ENCODE measurements at regions not wholly inside any gene's neighbourhood (a gene's known extent, or its start where the extent isn't known, plus 50 kb on each side); places are given as distances from the start of the nearest gene placed in this dataset.
A peak's percentile ranks its signal among the peaks of the same experiment; 100 is the strongest.

DNA sequence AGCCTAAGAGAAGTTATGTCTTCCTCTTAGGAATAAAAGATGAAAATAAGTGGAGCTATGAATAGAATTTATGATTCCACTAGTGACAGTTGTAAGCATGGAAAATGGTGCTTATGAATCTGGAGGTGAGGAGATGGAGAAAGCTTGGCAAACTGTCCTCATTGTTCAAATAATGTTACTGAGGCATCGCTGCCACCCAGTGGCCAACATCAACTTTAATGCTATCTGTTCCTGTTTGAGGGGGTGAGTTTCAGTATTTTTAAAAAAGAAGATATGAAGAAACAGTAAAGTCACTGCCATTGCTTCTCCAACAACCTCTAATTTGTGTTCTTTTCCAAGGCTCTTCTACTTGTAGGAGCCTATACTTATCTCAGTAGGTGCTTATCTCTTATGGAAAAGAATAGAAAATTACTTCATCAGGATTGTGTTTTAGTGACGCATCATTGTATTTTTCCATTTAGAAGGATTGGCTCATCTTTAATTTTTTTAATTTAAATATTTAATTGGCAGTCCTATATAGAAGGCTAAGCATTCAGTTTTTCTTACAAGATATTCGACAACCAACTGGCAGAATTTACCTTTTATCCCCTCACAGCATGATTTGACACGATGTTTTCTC lies 260.4 kb upstream of the P2RY1 start:
- Histone ChIP-seq H3K27ac (ENCODE audit: low read depth, low read length) (no peak overlapping the region), H3K9ac (ENCODE audit: low read depth in 1 of 2, low read length in 2 of 2) (no peak overlapping the region), H3K4me3 (ENCODE audit: low read depth in 1 of 2, low read length in 2 of 2) (no peak overlapping the region), H3K9me3 (ENCODE audit: control insufficient read depth in 1 of 2, low read length in 2 of 2) (no peaks in the 10 kb centered on the region), H3K36me3 (ENCODE audit: control insufficient read depth in 1 of 2, insufficient read depth in 2 of 2, low read length in 2 of 2) (no peaks in the 10 kb centered on the region), H3K4me1 (ENCODE audit: control insufficient read depth in 1 of 2, insufficient read depth in 2 of 2, low read length in 2 of 2) (no peaks in the 10 kb centered on the region), H3K27me3 (ENCODE audit: control insufficient read depth in 1 of 2, insufficient read depth in 2 of 2, low read length in 2 of 2) (no peaks in the 10 kb centered on the region)

DNA sequence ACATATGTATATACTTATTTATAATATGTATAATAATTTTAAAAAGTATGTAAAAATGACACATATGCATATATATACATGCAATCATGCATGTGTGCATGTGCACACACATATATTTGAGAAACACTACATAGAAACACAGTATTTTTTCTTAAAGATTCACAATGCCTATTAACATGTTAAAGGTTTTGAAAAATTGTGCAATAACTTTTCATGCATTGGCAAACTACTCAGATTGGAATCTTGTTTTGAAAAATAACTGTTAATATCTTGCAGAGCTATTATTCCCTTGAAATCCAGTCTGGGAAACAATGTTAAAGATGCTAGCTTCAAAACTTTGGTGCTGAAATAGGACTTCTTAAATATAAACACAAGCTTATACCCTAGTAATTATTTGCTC lies 256.2 kb upstream of the P2RY1 start:
- H3K4me3 ChIP-seq (ENCODE audit: low read depth in 1 of 2, low read length in 2 of 2) = no peak overlapping the region
- no peaks in the 10 kb centered on the region for H3K9me3 ChIP-seq (ENCODE audit: control insufficient read depth in 1 of 2, low read length in 2 of 2)

DNA sequence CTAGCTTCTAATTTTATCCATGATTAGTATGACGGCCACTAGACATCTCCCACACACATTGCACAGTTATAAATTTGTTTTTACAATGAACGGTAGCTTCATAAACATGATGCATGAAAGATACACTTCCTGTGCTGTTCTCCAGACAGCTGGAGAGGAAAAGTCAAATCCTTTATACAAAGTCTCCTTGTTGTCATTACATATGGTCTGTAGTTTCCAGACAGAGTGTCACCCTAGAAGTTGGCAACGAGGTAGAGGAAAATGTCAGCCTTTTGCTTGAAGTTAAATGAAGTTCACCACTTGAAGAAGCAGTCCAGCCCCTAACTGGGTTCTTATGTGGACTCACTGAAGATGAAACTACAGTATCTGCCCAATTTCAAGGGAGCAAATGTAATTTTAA lies 253.0 kb upstream of the P2RY1 start:
- Histone ChIP-seq H3K9ac (ENCODE audit: low read depth in 1 of 2, low read length in 2 of 2) (no peak overlapping the region), H3K4me1 (ENCODE audit: control insufficient read depth in 1 of 2, insufficient read depth in 2 of 2, low read length in 2 of 2) (no peaks in the 10 kb centered on the region), H3K9me3 (ENCODE audit: control insufficient read depth in 1 of 2, low read length in 2 of 2) (no peaks in the 10 kb centered on the region), H3K27ac (ENCODE audit: low read depth, low read length) (no peak overlapping the region), H3K36me3 (ENCODE audit: control insufficient read depth in 1 of 2, insufficient read depth in 2 of 2, low read length in 2 of 2) (no peaks in the 10 kb centered on the region), H3K27me3 (ENCODE audit: control insufficient read depth in 1 of 2, insufficient read depth in 2 of 2, low read length in 2 of 2) (no peaks in the 10 kb centered on the region), H3K4me3 (ENCODE audit: low read depth in 1 of 2, low read length in 2 of 2) (no peak overlapping the region)

More for the DNA sequence above, 256.2 kb upstream of the P2RY1 start:
- no peaks in the 10 kb centered on the region for H3K27me3 ChIP-seq (ENCODE audit: control insufficient read depth in 1 of 2, insufficient read depth in 2 of 2, low read length in 2 of 2)
- H3K27ac ChIP-seq (ENCODE audit: low read depth, low read length) = no peak overlapping the region
- no peaks in the 10 kb centered on the region for H3K4me1 ChIP-seq (ENCODE audit: control insufficient read depth in 1 of 2, insufficient read depth in 2 of 2, low read length in 2 of 2)
- H3K9ac ChIP-seq (ENCODE audit: low read depth in 1 of 2, low read length in 2 of 2) = no peak overlapping the region
- no peaks in the 10 kb centered on the region for H3K36me3 ChIP-seq (ENCODE audit: control insufficient read depth in 1 of 2, insufficient read depth in 2 of 2, low read length in 2 of 2)

DNA sequence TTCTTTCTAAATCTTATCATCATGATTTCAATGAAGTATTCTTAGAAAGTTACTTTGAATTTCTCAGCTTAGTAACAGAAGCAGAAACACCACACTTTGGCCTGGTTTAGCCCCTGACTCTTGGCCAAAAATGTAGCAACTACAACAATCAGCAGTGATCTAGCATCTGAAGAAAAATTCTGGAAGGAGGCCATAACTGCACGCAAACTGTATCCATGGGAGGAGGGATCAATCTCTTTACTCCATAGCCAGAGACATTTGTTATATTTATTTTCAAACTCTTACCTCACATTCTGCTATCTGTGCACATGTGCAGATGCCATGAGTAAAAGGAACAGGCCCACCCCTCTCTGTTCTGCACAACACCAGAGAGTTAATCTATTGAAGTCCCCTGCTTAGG lies 251.0 kb upstream of the P2RY1 start:
- Histone ChIP-seq H3K9me3 (ENCODE audit: control insufficient read depth in 1 of 2, low read length in 2 of 2) (no peaks in the 10 kb centered on the region), H3K27me3 (ENCODE audit: control insufficient read depth in 1 of 2, insufficient read depth in 2 of 2, low read length in 2 of 2) (no peaks in the 10 kb centered on the region), H3K4me1 (ENCODE audit: control insufficient read depth in 1 of 2, insufficient read depth in 2 of 2, low read length in 2 of 2) (no peaks in the 10 kb centered on the region), H3K4me3 (ENCODE audit: low read depth in 1 of 2, low read length in 2 of 2) (no peak overlapping the region), H3K36me3 (ENCODE audit: control insufficient read depth in 1 of 2, insufficient read depth in 2 of 2, low read length in 2 of 2) (no peaks in the 10 kb centered on the region), H3K9ac (ENCODE audit: low read depth in 1 of 2, low read length in 2 of 2) (no peak overlapping the region), H3K27ac (ENCODE audit: low read depth, low read length) (no peak overlapping the region)

DNA sequence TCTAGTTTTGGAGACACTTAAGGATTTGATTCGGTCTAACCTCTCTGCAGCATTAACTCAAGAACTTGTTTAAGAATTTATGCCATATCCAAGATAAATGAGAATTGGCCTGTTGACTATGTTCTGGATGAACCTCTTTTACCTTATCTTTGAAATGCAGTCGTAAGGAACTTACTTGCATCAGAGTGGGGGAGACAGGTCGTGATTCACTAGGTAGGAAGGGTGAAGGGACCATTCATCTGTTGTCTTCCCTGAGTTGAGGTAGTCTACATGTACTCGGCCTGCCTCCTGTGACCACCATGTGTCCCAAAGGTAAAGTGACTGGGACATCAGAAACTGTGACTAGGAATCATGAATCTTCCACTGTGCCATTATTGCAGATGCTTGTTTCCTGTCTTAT lies 248.0 kb upstream of the P2RY1 start:
- Histone ChIP-seq H3K4me3 (ENCODE audit: low read depth in 1 of 2, low read length in 2 of 2) (no peak overlapping the region), H3K27me3 (ENCODE audit: control insufficient read depth in 1 of 2, insufficient read depth in 2 of 2, low read length in 2 of 2) (no peaks in the 10 kb centered on the region), H3K36me3 (ENCODE audit: control insufficient read depth in 1 of 2, insufficient read depth in 2 of 2, low read length in 2 of 2) (no peaks in the 10 kb centered on the region), H3K9me3 (ENCODE audit: control insufficient read depth in 1 of 2, low read length in 2 of 2) (no peaks in the 10 kb centered on the region), H3K4me1 (ENCODE audit: control insufficient read depth in 1 of 2, insufficient read depth in 2 of 2, low read length in 2 of 2) (no peaks in the 10 kb centered on the region), H3K27ac (ENCODE audit: low read depth, low read length) (no peak overlapping the region), H3K9ac (ENCODE audit: low read depth in 1 of 2, low read length in 2 of 2) (no peak overlapping the region)

DNA sequence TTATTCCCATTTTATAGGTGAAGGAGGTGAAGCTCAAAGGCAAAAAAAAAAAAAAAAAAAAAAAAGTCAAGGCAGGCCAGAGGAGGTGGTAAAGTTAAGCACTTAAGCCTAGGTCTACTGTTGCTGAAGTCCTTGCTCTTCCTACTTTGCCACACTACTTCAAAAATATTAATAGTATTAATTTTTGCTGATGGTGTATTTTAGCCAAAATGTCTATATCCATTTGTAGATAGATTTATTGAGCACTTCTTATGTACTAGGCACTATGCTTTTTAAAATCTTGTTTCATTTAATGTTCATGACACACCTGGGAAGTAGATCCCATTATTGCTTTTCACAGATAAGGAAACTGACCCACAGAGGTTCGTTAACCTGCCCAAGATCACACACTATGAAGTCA lies 247.1 kb upstream of the P2RY1 start:
- H3K9ac ChIP-seq (ENCODE audit: low read depth in 1 of 2, low read length in 2 of 2) = no peak overlapping the region
- H3K36me3 ChIP-seq (ENCODE audit: control insufficient read depth in 1 of 2, insufficient read depth in 2 of 2, low read length in 2 of 2) = no peaks in the 10 kb centered on the region
- no peaks in the 10 kb centered on the region for H3K4me1 ChIP-seq (ENCODE audit: control insufficient read depth in 1 of 2, insufficient read depth in 2 of 2, low read length in 2 of 2)
- no peaks in the 10 kb centered on the region for H3K9me3 ChIP-seq (ENCODE audit: control insufficient read depth in 1 of 2, low read length in 2 of 2)
- no peak overlapping the region for H3K4me3 ChIP-seq (ENCODE audit: low read depth in 1 of 2, low read length in 2 of 2)
- H3K27ac ChIP-seq (ENCODE audit: low read depth, low read length) = no peak overlapping the region
- no peaks in the 10 kb centered on the region for H3K27me3 ChIP-seq (ENCODE audit: control insufficient read depth in 1 of 2, insufficient read depth in 2 of 2, low read length in 2 of 2)

DNA sequence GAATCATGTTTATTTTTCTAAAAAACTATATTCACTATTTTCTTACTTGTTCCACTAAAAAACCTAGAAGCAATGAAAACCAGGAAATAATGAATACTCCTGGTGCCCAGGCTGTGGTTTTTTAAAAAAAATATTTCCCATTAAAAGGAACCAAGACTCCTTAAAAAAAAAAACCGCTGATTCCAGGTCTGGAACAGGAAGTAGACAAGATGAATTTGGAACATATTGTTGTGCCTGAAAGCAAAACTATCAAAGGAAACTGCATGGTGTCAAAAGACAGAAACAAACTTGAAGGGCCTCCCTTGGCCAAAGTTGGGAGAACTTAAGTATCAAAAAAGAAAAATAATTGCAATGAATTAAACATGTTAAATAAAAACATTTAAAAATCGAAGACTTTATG lies 245.3 kb upstream of the P2RY1 start:
- H3K9ac ChIP-seq (ENCODE audit: low read depth in 1 of 2, low read length in 2 of 2) = no peak overlapping the region
- H3K36me3 ChIP-seq (ENCODE audit: control insufficient read depth in 1 of 2, insufficient read depth in 2 of 2, low read length in 2 of 2) = no peaks in the 10 kb centered on the region
- no peaks in the 10 kb centered on the region for H3K4me1 ChIP-seq (ENCODE audit: control insufficient read depth in 1 of 2, insufficient read depth in 2 of 2, low read length in 2 of 2)
- no peaks in the 10 kb centered on the region for H3K9me3 ChIP-seq (ENCODE audit: control insufficient read depth in 1 of 2, low read length in 2 of 2)
- no peak overlapping the region for H3K27ac ChIP-seq (ENCODE audit: low read depth, low read length)
- no peaks in the 10 kb centered on the region for H3K27me3 ChIP-seq (ENCODE audit: control insufficient read depth in 1 of 2, insufficient read depth in 2 of 2, low read length in 2 of 2)
- H3K4me3 ChIP-seq (ENCODE audit: low read depth in 1 of 2, low read length in 2 of 2) = no peak overlapping the region

DNA sequence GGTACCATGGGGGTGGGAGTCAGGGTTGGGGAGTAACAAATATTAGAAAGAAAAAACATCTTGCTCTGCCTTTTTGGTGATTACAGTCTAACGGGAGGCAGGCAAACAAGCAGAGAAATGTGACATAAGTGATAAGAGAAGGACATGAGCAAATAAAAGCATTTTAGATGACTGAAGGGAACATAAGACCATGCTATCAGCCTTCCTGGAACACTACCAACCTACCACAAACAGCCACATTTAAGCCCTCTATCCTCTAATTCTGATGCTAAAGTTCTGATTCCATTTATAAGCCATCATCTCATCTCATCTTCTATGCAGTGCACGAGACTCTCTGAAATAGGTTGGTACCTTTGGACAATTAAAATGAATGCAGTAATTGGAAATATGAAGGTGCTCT lies 243.4 kb upstream of the P2RY1 start:
- no peak overlapping the region for H3K27ac ChIP-seq (ENCODE audit: low read depth, low read length)
- H3K27me3 ChIP-seq (ENCODE audit: control insufficient read depth in 1 of 2, insufficient read depth in 2 of 2, low read length in 2 of 2) = no peaks in the 10 kb centered on the region
- peaks cover 4 to 7% of the 10 kb centered on the region in 2 donors for H3K4me1 ChIP-seq (ENCODE audit: control insufficient read depth in 1 of 2, insufficient read depth in 2 of 2, low read length in 2 of 2)
- H3K36me3 ChIP-seq (ENCODE audit: control insufficient read depth in 1 of 2, insufficient read depth in 2 of 2, low read length in 2 of 2) = no peaks in the 10 kb centered on the region
- no peak overlapping the region for H3K4me3 ChIP-seq (ENCODE audit: low read depth in 1 of 2, low read length in 2 of 2)
- no peak overlapping the region for H3K9ac ChIP-seq (ENCODE audit: low read depth in 1 of 2, low read length in 2 of 2)
- no peaks in the 10 kb centered on the region for H3K9me3 ChIP-seq (ENCODE audit: control insufficient read depth in 1 of 2, low read length in 2 of 2)

DNA sequence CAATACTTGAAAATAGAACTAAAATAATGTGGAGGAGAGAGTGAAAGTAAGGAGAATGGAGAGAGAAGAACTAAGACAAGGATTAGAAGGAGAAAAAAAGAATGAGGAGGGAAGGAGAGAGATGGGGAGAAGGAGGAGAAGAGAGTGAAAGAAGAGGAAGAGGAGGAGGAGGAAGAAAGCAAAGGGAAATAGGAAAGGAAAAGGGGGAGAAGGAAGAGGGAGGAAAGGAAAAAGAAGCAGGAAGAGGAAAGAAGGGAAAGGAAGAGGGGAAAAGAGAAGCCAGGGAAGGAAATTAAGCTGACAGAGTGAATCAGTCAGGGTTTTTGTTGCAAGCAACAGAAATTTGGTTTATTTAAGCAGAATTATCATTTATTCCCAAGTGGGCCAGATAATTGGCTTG lies 241.7 kb upstream of the P2RY1 start:
- Histone ChIP-seq H3K27me3 (ENCODE audit: control insufficient read depth in 1 of 2, insufficient read depth in 2 of 2, low read length in 2 of 2) (no peaks in the 10 kb centered on the region), H3K36me3 (ENCODE audit: control insufficient read depth in 1 of 2, insufficient read depth in 2 of 2, low read length in 2 of 2) (no peaks in the 10 kb centered on the region), H3K9ac (ENCODE audit: low read depth in 1 of 2, low read length in 2 of 2) (no peak overlapping the region), H3K9me3 (ENCODE audit: control insufficient read depth in 1 of 2, low read length in 2 of 2) (no peaks in the 10 kb centered on the region), H3K27ac (ENCODE audit: low read depth, low read length) (no peak overlapping the region), H3K4me1 (ENCODE audit: control insufficient read depth in 1 of 2, insufficient read depth in 2 of 2, low read length in 2 of 2) (peaks cover 9 to 11% of the 10 kb centered on the region in 2 donors), H3K4me3 (ENCODE audit: low read depth in 1 of 2, low read length in 2 of 2) (no peak overlapping the region)

DNA sequence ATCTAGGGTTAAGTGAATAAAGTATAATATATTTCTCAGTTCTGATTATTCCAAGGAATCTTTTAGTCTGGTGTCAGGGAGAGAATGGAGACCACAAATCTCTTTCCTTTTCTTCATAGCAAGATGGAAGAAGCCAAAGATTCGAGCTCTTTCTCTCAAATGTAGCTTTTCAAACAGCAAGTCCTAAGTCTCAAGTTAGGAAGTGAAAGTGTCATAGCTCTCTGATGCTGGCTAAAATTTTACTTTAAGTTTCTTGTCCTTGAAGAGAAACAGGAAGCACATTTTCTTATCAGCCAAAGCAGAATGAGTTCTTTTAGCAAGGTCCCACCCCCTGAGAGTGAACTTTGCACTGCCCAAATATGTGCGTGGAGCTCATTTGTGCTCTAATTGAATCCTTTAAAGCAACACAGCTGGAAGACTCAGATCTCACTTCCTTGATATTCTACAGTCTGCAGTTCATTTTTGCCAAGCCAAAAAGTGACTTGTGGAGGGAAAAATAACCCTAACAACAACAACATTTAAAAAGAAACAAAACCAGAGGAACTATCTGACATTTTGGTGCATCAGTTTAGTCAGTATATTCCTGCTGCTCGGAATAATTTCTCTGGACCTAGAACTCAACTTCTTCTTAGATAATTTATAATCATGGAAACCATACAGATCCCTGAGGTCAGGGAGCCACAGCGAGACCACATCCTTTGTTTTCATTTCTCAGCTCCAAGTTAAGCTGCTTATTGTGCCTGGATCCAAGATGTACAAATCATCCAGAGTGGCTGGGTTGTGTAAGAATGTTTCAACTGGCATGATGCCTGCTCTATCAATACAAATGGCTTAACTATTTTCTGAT lies 238.7 kb upstream of the P2RY1 start:
- no peaks in the 10 kb centered on the region for H3K36me3 ChIP-seq (ENCODE audit: control insufficient read depth in 1 of 2, insufficient read depth in 2 of 2, low read length in 2 of 2)
- H3K9me3 ChIP-seq (ENCODE audit: control insufficient read depth in 1 of 2, low read length in 2 of 2) = no peaks in the 10 kb centered on the region
- H3K9ac ChIP-seq (ENCODE audit: low read depth in 1 of 2, low read length in 2 of 2) = no peak overlapping the region
- H3K4me1 ChIP-seq (ENCODE audit: control insufficient read depth in 1 of 2, insufficient read depth in 2 of 2, low read length in 2 of 2) = peaks cover 9 to 11% of the 10 kb centered on the region in 2 donors
- H3K27ac ChIP-seq (ENCODE audit: low read depth, low read length) = no peak overlapping the region
- H3K4me3 ChIP-seq (ENCODE audit: low read depth in 1 of 2, low read length in 2 of 2) = peak overlapping the region; percentile 16 to 44
- no peaks in the 10 kb centered on the region for H3K27me3 ChIP-seq (ENCODE audit: control insufficient read depth in 1 of 2, insufficient read depth in 2 of 2, low read length in 2 of 2)

All from duodenal mucosa (tissue), 2 donors.